ENCODE measurements at regions not wholly inside any gene's neighbourhood (a gene's known extent, or its start where the extent isn't known, plus 50 kb on each side); places are given as distances from the start of the nearest gene placed in this dataset.

- TF ChIP-seq EZH2 (IDR thresholded peaks at IDR 0.05; ENCODE audit: insufficient read depth, poor library complexity, severe bottlenecking) (no peak), EZH2phosphoT487 (IDR thresholded peaks at IDR 0.05; ENCODE audit: insufficient read depth, low read depth) (no peak)
Measured at GRCh38 chr2:150873396-150873772, 385.9 kb upstream of the RND3 start.
